GM12874 (cell line): ENCODE measurements at regions not wholly inside any gene's neighbourhood (a gene's known extent, or its start where the extent isn't known, plus 50 kb on each side); places are given as distances from the start of the nearest gene placed in this dataset.

ENCODE experiments used
- CTCF ChIP-seq: IDR thresholded peaks from 2 replicates; pipeline ENCODE4 v1.5.1; 2011; ENCODE audit warnings: low read depth, mild to moderate bottlenecking, control low read depth, low read length, moderate library complexity; ENCODE audit not compliant: insufficient read depth

DNA sequence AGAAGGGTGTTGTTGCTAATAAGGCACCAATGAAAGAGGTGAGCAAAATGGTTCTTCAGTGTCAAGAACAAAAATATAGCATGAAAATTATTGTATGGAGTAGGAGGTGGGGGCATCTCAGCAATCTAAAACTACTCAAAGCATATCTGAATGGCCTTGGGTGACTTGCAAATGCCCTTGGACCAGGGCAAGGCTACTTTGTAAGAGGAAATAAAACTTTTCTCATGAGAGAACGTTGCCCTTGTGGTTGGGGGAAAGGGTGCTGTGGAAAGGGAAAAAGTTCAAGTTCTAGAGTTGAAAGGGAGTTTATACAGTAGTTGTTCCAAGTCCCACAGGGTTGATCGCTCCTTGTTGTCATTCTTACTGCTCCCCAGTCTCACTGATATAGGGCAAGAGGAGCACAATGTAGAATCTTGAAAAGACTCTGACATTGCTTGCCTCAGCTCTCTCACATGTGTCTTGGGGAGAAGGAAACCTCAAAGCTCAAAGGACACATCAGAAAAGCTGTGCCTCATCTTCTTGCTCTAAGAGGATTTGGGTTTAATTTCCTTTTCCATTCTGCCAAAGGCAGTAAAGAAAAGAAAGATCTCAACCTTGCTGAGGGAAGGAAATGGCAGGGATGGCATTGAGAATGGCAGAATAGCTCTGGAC, 270.5 kb downstream of the DUSP6 start:
- no peak for TF ChIP-seq CTCF

DNA sequence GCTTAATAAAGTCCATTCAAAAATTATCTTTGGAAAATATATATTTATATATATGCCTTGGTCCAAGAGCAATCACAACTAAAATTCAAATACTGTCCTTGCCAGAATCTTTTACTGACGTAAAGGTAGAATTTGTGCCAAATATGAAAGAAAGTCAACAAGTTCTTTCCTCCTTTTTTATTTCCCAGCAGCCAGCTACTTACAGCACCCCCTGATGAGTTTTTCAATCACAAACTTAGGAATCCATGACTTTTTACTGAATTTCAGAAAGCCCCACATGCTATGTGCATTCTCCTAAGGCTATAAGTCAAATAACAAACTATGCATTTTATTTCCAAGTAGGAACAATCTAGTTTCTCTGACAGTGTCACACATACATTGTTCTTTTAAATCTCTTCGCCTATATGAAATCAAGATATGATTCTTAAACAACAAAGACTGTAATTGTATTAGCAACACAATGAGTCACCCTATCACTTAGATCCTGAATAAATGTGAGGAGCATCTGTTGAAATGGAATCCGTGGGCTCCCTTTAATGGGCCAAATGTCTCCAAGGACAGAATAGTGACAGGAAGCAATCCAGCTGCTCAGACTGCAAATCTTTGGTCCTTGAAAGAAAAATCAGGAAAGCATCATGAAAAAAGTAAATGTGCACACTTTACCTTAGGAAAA, 271.4 kb downstream of the DUSP6 start:
- TF ChIP-seq CTCF, result no peak

DNA sequence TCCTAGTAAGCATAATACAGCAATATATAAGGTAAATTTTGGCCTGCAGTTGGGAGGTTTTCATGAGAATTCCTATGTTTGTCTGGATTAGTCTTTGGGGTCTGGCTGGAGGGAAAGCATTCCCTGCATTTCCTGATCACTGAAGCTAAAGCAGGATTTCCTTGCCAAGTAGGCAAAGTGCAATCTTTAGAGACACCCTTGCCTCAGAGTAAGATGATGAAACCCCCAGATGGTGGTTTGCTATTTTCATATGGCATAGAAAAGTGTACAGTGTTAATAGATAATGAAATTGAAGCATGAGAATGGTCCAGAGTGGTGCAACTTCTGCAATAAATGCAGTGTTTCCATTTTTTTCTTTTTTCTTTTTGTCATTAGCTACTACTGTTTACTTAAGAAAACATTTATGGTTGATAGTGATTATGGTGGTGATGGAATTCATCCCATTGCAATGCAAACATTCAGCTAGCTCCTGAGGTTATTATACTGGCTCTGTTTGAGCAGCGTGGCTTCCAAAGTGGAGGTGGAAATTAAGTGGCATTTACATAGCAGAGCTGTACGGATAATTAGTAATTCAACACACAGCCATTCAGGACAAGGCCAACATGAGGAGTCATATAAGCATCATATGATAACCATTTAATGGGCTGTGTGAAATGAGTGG, 276.3 kb downstream of the DUSP6 start:
- no peak for TF ChIP-seq CTCF

GRCh38 chr12:89073659-89074058, 278.6 kb downstream of the DUSP6 start:
- TF ChIP-seq CTCF, result no peak

DNA sequence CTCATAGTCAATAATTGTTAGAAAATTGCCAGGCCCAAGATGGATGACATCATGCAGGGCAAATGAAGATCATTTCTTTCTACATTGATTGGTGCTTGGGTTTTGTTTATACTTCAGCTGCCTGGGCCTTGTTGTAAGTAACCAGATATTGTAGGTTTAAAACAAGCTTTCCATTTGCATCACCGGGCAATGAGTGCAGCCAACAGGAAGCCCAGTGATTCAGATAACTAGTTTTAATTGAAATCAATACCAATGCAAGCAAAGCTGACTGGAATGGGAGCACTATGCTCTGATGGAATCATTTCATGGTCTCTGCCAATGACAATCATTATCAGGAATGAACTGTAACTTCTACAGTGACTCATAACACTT, 279.3 kb downstream of the DUSP6 start:
- TF ChIP-seq CTCF, result no peak

- no peak for TF ChIP-seq CTCF
Measured at GRCh38 chr12:89072294-89073026, 279.8 kb downstream of the DUSP6 start.

- no peak for TF ChIP-seq CTCF
Measured at GRCh38 chr12:89070603-89071002, 281.7 kb downstream of the DUSP6 start.
